Neural cell (in vitro differentiated cells): ENCODE measurements at regions not wholly inside any gene's neighbourhood (a gene's known extent, or its start where the extent isn't known, plus 50 kb on each side); places are given as distances from the start of the nearest gene placed in this dataset.

Experiments
- CTCF ChIP-seq: fragments of 450-650 bp; IDR thresholded peaks from 2 replicates; pipeline ENCODE4 v1.5.1; 2014; ENCODE audit warnings: antibody characterized with exemption, mild to moderate bottlenecking, moderate library complexity; ENCODE audit not compliant: poor library complexity, severe bottlenecking
- EP300 ChIP-seq: fragments of 450-650 bp; conservative IDR thresholded peaks from 2 replicates; pipeline ENCODE4 v1.6.1; 2014; ENCODE audit warnings: antibody characterized with exemption, mild to moderate bottlenecking, moderate library complexity; ENCODE audit not compliant: poor library complexity, severe bottlenecking
- EZH2 ChIP-seq: fragments of 200-600, 300-800 bp; shearing (Covaris generic), sonication (generic); IDR thresholded peaks from 2 replicates; pipeline ENCODE4 v1.6.1; 2014; ENCODE audit warnings: antibody characterized with exemption, low read length, borderline replicate concordance, mild to moderate bottlenecking; ENCODE audit not compliant: insufficient read depth, poor library complexity, severe bottlenecking
- MXI1 ChIP-seq: fragments of 450-650 bp; conservative IDR thresholded peaks from 2 replicates; pipeline ENCODE4 v1.6.1; 2014; ENCODE audit warnings: antibody characterized with exemption, mild to moderate bottlenecking; ENCODE audit not compliant: poor library complexity, severe bottlenecking
- POLR2AphosphoS5 ChIP-seq: IDR thresholded peaks from 2 replicates; pipeline ENCODE4 v1.6.1; 2012
- REST ChIP-seq: IDR thresholded peaks from 2 replicates; pipeline ENCODE4 v1.6.1; 2012; ENCODE audit warnings: borderline replicate concordance
- SMC3 ChIP-seq: fragments of 450-650 bp; conservative IDR thresholded peaks from 2 replicates; pipeline ENCODE4 v1.6.1; 2014; ENCODE audit warnings: antibody characterized with exemption, mild to moderate bottlenecking, moderate library complexity; ENCODE audit not compliant: poor library complexity
- TAF1 ChIP-seq: IDR thresholded peaks from 2 replicates; pipeline ENCODE4 v1.6.1; 2012; ENCODE audit warnings: low read depth

GRCh38 chr18:39991696-39992265 is 1963.3 kb upstream of the PIK3C3 start:
- TF ChIP-seq CTCF (no peak), TAF1 (no peak), POLR2AphosphoS5 (no peak), EZH2 (no peak), MXI1 (no peak), EP300 (no peak), SMC3 (no peak), REST (no peak)
